ENCODE measurements at regions not wholly inside any gene's neighbourhood (a gene's known extent, or its start where the extent isn't known, plus 50 kb on each side); places are given as distances from the start of the nearest gene placed in this dataset.

DNA sequence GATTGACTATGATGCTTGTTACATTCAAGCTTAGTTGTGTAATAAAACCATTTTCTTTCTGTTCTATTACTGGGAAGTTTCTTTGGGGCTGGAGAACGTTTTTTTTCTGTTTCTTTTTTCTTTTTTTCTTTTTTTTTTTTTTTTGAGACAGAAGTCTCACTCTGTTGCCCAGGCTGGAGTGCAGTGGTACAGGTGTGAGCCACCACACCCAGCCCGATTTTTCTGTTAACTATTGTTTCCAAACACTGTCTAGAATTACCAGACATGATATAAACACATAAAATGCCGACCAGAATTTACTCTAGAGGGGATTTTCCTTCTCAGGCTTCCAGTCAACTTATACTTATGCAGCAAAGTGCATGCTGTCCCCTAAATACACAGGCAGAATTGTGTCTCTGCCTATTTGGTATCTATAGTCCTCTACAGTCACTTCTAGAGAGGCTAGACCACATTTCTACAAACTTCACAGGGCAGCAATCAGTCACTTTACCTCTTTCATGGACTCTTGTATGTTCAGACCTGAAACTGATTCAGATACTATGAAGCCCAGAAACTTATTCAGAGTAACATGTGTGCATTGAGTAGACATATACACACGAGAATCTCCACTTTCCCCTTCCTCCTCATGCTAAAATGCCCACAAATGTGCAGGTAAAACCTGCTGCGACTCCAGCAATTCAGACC, 121.2 kb downstream of the ZNF737 start:
- no peak for TF ChIP-seq CTCF (IDR thresholded peaks at IDR 0.05)
- TF ChIP-seq POLR2A (IDR thresholded peaks at IDR 0.05), result no peak

Measured in transverse colon (tissue), 3 donors.